GM21576 (cell line): ENCODE measurements at regions not wholly inside any gene's neighbourhood (a gene's known extent, or its start where the extent isn't known, plus 50 kb on each side); places are given as distances from the start of the nearest gene placed in this dataset.
"Not testable (repeated sequence)": the region's sequence is repeated elsewhere in the genome, so short reads cannot be mapped to it uniquely, and the experiment has no call there.

Experiments used
- ATAC-seq: cut with Tn5 transposase; IDR thresholded peaks from one replicate; pipeline ENCODE4 v1.9.1; 2021; ENCODE audit warnings: mild to moderate bottlenecking, moderate library complexity; ENCODE audit not compliant: unreplicated experiment

DNA sequence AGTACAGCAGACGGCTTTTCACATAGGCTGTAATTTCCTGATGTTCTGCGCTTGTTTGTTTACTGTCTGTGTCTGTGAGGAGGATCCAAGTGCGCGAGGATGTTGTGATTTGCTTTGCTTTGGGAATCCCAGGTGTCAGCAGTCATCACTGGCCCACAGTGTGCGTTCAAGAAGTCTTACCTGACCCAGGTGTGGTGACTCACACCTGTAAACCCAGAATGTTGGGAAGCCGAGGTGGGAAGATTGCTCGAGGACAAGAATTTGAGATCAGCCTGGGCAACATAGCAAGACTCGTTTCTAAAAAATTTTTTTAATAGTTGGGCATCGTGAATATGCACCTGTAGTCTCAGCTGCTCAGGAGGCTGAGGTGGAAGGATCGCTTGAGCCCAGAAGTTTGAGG lies 110.7 kb downstream of the CRLF3 start:
- not testable (repeated sequence) for ATAC-seq

DNA sequence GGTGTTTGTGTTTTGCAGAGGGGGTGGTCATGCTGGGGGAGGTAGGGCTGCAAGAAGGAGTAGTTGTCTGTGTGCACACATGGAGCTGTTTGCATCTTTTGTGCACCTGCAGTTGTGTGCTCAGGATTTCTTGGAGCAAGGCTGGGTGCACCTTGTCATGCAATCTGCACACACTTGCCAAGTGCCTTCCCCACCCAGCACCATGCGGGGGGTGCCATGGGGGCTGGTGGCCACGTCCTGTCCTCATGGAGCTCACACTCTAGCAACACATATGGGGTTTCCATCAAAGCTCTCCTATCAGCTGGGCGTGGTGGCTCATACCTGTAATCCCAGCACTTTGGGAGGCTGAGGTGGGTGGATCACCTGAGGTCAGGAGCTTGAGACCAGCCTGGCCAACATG lies 111.6 kb downstream of the CRLF3 start:
- not testable (repeated sequence) for ATAC-seq

DNA sequence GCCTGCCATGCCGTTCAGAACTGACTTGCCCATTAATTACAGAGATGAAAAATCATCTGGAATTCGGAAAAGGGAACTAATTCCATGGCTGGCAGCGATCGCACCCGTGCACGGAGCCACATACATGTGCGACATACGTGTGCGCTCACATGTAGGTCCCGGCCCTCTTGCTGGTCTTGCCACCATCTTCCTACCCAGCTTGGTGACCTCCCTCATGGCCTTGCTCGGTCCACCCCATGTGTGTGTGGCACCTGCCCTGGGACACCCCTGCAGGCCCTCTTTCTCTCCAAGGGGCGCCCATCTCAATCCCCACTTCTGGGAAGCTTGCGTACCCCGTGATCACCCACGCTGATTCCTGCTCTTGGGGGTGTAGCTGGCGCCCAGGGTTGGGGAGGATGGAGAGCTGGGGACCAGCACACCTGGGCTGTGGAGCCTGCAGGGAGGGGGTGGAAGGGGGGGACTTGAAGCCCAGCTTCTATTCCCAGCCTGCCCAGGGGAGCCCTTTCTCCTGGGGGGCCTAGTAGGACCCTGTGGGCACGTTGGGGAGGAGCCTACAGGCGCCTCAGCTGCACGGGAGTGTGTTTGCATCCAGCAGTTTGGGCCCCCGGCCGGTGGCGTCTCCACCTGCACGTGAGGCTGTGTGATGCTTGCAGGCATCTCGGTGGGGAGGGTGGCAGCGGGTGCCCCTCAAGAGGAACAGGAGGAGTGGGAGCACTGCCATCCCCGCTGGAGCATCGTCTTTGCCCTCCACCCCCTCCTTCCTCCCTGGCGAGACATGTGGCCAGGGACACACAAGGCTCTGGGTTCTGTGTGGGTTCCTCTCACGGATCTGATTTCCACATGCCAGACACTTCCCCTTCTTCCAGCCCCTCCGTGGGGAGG lies 112.6 kb downstream of the CRLF3 start:
- not testable (repeated sequence) for ATAC-seq

DNA sequence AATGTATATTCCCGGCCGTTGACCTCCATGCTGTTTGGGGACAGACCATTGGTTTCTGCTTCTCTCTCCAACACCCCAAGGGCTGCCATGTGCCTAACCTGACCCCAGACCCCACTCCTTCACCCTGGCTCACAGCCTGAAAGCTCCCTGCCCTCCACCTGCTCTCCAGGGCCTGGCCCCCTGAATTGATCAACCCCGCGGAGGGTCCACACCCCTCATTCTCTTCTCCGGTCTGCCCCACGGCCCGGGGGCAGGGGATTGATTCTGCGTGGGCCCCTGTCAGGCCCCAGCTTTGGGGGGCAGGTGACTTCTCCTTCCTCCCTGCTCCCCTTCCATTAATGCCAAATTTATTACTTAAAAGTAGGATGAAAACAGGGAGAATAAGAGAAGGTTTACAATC lies 113.3 kb downstream of the CRLF3 start:
- ATAC-seq = not testable (repeated sequence)

DNA sequence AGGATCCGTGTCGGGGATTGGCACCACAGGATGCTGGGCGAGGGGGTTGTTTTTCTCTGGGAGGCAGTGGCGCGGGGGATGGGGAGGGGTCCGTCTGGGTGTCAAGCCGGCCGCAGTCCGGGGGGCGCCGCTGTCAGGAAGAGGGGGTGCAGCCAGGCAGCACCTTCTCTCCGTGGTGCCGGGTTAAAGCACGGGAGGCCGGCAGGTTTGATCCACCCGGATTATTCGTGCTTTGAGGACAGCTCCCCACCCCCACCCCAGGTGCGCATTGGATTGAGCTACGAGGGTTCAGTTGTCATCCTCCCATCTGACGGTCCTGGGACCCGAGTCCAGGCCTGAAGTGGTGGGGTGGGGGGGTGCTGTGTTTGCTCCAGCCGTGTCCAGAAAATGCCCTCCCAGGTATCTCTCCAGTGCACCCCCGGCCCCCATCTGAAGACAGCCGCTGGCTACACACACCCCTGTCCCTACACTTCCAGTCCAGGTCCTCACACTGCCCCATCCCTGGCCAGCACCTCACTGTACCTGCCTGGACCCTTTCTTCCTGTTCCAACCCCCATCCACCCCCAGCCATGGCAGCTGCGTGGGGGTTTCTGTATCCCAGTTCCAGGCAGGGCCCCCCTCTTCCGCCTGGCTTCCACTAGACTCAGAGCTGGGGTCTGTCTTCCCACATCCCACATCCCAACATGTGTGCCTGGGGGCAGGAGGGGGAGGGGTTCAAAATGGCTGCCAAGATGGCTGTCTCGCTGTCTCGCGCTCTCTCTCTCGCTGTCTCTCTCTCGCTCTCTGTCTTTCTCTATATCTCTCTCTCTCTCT lies 114.0 kb downstream of the CRLF3 start:
- not testable (repeated sequence) for ATAC-seq

DNA sequence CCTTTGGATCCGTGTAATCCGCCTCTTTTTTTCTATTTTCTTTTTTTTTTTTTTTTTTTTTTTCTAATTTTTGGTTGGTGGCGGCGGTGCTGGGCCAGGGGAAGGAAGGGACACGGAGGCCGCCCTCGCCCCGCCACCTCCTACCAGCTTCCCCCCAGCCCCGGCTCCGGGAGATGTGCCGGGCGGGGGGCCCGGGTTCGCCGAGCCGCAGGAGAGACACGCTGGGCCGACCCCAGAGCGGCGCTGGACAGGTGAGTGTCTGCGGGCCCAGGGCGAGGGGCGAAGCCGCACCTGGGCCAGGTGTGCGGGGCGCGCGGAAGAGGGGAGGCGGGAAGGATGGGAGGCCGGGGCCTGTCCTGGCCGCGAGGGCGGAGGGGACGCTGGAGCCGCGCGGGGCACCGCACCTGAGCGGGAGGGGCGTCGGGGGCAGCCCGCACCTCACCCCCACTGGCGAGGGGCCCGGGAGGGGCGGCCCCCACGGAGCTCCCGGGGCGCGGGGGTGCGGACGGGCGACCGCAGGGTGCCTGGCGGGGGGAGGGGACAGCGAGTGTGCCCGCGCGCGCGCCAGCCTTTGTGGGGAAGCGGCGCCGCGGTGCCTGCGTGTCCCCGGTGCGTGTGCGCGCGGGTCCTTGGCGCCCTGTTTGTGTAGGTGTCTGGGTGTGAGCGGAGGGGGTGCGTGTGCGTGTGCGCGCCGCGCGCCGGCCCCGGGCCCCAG lies 114.8 kb downstream of the CRLF3 start:
- ATAC-seq = not testable (repeated sequence)

DNA sequence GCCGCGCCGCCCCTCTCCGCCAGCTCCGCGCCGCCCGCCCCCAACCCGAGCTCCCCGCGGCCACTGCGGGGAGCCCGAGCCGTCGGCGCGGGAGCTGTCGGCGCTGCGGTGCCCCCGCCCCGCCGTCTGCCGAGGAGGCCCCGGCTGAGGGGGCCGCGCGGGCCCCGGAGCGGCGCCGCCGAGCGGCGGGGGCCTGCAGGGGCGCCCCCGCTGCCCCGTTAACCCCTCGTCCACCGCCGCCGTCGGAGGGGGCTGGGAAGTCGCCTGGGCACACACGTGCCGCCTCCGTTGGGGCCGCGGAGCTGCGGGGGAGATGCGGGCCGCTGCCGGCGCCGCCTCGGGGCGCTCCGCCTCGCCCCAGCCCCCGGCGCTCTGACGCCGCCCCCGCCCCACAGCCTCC lies 115.4 kb downstream of the CRLF3 start:
- not testable (repeated sequence) for ATAC-seq

DNA sequence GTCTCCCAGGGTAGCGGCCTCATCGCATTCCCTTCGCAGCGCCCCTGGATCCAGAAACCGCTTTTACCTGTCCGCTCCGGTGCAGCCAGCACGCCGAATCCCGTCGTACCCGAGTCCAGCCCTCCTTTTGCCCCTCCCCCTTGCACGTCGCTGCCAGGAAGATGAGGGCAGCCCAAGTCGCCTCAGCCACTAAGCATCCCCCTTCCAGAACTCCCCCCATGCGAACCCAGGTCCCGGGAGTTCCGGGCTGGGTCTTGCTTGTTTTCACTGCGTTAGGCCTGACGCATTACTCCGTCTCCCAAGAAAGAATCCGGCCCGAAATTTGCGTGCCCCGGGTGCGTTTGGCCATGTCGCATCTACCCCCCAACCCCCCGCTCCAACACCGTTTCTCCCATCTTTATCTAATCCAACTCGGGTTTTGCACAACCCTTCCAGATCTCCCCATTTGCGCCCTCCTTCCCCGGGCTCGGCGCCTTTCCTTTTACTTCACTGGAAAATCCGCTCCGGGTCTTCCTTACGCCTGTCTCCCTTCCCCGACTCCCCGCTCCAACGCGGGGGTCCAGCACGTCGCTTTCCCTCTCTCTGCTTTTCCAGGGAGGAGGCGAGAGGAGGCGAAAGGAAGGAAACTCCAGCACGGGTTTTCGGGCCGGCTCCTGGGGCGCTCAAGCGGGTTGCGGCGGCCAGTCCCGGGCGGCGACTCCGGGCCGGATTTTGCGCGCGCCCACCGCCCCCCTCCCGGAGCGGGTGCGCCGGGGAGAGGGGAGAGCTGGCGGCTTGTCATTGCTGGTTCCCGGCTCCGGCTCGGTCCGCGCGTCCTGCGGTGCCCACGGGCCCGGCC lies 116.0 kb downstream of the CRLF3 start:
- not testable (repeated sequence) for ATAC-seq

DNA sequence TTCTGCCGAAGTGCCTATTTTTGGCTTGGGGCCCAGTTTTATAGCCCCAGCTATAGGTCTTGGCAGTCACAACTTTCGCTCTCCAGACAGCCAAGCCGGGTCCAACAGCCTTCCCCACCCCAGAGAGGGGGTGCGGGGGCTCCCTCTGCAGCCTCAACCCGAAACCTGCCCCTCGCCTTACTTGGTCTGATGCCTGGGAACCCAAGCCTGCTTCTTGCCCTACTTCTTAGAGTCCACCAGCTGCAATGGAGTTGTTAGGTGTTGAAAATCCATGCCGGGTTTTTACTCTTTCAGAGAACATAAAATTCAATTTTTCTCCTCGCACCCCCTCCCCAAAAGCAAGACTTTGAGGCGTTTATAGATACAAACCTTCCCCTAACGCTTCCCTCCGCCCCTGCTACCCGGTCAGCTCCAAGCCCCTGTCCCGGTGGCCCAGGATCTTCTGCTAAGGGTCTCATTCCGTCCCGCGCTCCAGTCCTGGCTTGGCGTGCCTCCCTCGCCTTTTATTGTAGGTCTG lies 116.7 kb downstream of the CRLF3 start:
- not testable (repeated sequence) for ATAC-seq

DNA sequence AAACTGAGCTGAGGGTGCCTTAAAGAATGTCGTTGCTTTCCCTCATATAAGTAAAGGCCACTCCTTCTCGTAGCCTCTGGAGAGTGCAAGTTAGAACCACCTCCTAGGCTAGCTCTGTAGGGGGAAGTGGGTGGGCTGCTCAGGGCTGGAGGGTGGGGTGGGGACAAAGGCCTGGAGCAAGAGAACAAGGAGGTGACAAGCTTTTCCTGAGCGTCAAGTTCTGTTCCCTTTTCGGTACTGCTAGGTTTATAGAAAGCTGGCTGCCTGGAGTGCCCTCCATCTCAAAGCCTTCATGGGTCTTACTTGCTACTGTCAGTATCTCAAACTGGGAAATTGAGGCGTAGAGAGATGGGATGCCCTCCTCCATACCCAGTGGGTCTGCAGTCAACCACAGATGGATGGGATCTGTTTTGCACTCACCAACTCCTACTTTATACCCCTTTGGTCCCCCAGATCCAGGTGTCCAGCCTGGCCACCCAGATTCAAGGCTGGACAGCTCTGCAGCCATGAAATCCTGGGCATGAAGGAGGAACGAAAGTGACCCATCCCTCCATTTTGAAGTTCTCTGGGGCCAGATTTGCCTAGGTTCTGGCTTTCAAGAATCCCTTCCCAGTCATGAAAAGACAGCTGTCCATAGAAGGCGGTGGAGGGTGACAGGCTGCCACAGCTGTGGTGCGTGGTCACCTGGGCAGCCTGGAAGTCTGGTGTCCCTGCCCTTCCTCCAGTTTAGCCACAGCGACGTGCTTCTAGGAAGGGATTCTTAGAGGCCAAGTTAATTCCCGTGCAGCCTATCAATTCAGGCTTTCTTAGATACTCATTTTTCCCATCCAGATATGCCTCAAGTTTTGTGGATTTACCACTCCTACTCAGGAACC lies 117.8 kb downstream of the CRLF3 start:
- not testable (repeated sequence) for ATAC-seq

DNA sequence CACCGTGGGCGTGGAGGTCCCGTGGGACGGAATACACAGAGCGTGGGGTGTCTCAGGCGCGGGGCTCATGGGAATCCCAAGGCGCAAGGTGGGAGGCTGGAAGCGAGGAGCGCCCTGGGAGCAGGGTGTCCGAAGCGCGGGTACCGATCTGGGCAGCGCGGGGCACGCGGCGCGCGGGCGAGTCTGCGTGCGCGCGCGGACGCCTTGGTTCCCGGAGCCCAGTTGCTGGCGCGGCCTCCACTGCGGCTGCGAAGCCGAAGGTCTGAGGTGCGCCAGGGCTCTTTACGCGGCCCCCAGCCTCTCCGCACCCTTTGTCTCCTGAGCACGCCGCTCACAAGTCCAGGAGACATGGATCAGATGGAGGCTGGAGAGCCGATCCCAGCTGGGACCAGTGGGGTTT lies 118.5 kb downstream of the CRLF3 start:
- ATAC-seq = not testable (repeated sequence)

DNA sequence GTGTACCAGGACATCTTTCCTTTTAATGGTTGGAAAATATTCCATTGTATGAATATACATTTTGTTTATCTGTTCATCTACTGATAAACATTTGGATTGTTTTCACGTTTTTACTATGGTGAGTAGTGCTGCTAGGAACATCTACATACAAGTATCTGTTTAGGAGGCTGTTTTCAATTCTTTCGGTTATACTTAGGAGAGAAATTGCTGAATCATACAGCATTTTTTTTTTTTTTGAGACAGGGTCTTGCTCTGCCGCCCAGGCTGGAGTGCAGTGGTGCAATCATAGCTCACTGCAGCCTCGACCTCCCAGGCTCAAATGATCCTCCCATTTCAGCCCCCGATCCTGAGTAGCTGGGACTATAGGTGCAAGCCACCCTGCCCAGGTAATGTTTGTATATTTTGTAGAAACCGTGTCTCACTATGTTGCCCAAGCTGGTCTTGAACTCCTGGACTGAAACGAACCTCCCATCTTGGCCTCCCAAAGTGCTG lies 122.9 kb downstream of the CRLF3 start:
- ATAC-seq = no peak

DNA sequence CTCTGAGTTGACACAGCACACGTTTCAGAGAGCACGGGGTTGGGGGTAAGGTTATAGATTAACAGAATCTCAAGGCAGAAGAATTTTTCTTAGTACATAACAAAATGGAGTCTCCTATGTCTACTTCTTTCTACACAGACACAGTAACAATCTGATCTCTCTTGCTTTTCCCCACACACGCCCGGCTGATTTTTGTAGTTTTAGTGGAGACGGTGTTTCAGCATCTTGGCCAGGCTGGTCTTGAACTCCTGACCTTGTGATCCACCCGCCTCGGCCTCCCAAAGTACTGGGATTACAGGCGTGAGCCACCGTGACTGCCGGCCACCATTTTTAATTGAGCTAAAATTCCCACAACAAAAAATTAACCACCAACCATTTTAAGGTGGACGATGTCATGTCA lies 123.7 kb downstream of the CRLF3 start:
- ATAC-seq = not testable (repeated sequence)

DNA sequence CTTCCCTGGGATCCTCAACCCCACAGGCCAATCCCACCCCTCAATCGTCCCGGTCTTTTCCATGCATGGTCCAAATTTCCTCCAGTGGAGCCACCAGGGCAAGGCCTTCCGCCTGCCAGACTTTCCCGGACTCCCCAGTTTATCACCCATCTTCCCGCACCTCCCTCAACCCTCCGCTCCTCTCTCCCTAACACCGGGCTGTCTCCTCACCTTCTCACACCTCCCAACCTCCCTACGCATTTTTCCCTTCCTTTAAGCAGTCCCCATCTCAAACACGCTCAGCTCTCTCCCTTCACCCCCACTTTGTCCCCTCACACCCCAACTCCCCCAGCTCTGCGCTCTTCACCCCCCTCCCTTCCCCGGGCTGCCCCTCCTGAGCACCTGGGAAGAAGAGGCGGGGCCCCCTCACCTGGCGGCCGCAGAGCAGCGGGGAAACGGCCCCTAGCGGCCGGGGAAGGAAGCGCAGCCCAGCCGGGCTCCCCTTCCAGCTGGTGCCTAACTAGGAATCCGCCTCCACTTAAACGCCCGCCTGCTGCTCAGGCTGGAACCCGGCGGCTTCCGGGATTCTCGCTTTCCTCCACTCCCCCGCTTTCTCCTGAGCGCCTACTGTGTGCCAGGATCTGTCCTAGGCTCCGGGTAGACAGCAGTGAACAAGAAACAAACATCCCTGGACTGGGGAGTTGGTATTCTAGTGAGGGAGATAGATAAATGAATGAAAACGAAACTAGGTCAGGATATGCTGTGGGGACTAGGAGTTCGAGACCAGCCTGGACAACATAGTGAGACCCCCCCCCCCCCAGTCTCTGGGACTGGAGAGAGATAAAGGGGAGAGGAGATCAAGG lies 126.7 kb downstream of the CRLF3 start:
- ATAC-seq = peak; percentile 52

DNA sequence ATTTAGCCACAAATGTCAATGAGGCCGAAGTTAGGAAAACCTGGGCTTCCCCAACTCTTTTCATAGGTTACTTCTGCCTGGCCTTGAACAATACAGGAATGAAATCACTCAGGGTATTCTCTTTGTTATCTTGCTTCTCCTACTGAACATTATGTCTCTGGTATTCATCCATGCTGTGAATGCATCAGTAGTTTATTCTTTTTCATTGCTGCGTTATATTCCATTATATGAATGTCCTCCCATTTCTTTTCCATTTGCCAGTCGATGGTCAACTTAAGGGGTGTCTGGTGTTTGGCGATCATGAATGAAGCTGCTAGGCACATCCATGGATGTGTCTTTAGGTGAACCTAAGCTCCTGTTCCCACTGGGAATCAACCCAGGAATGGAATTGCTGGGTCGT lies 128.3 kb downstream of the CRLF3 start:
- ATAC-seq = no peak

DNA sequence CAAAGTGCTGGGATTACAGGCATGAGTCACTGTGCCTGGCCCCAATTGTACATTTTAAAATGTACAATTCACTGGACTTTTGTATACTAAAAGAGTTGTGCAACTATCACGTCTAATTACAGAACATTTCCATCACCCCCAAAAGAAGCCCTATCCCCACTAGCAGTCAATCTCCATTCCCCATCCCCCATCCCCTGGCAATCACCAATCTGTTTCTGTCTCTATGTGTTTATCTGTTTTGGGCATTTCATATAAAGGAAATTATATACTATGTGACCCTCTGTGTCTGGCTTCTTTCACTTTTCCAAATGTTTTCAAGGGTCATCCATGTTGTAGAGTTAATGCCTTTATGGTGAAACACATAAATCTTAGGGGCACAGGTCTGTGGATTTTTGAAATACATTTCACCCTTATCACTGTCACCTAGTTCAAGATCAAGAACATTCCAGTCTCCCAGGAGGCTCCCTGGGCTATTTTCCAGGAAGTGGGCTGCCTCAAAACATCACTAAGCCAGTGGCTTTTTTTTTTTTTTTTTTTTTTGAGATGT lies 129.2 kb downstream of the CRLF3 start:
- ATAC-seq = not testable (repeated sequence)

DNA sequence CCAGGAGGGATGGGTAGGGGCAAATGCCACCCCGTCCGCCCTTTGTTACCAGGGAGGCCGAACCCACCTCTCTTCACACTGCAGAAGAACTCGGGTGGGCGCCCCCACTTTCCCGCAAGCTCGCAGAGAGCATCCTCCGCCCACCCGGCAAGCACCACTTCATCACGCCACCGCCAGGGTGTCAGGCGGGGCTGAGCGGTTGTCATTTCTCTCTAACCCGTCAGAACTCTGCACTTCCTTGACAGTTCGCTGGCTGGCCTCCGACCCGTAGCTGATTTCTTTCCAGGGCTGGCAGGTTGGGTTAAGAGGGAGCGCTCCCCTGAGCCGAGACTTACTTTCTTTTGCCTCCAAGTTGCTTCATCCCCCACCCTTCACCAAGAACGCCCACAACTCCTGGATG lies 130.7 kb downstream of the CRLF3 start:
- not testable (repeated sequence) for ATAC-seq
